HepG2 (cell line): ENCODE measurements at regions not wholly inside any gene's neighbourhood (a gene's known extent, or its start where the extent isn't known, plus 50 kb on each side); places are given as distances from the start of the nearest gene placed in this dataset.
"Not testable (repeated sequence)": the region's sequence is repeated elsewhere in the genome, so short reads cannot be mapped to it uniquely, and the experiment has no call there.

ENCODE experiments used
- ATAC-seq: fragments of 200-7000 bp; cut with Tn5 transposase; 3 replicates; pipeline ENCODE4 v1.9.1; 2020; ENCODE audit warnings: mild to moderate bottlenecking, moderate library complexity
- BruUV-seq: library from RNA; stranded (reverse); fragments of 400-500 nt; replicated peaks from 2 replicates; lab custom pipeline; 2021; lab: Mats Ljungman, UMichigan
- CTCF ChIA-PET: fragments of 300-600 bp; formaldehyde crosslinking; extraction: SDS; loops from one replicate; lab custom pipeline; 2021; ENCODE audit warnings: low total read pairs, inconsistent platforms, low intra/inter-chr PET ratio; lab: Yijun Ruan, JAX
- POLR2A ChIA-PET: fragments of 350-600 bp; sonication (Branson Sonifier 250); formaldehyde crosslinking; loops from one replicate; lab custom pipeline; 2020; ENCODE audit warnings: antibody characterized with exemption, inconsistent platforms; lab: Yijun Ruan, JAX
- DNase-seq: peaks from one replicate; pipeline ENCODE4 v3.0.0-alpha.2; 2015; ENCODE audit warnings: low spot score
- FAIRE-seq: peaks from 3 replicates; lab custom pipeline; 2011; peaks lifted over from hg19 to GRCh38; lab: Jason Lieb, UNC
- H2AFZ ChIP-seq: one replicate; pipeline ENCODE4 v1.6.1; 2011; ENCODE audit warnings: low read length, inconsistent platforms
- H3K27ac ChIP-seq: fragments of 300-600 bp; 3 replicates; pipeline ENCODE4 v1.8.0; 2011; ENCODE audit warnings: mixed run types, mild to moderate bottlenecking, mixed read lengths, low read length, inconsistent platforms; ENCODE audit not compliant: insufficient read depth; ENCODE audit errors: extremely low read length
- H3K27me3 ChIP-seq, 2 experiments: fragments of 200-600 bp in 1 of 2; 2 replicates in 1 of 2; 3 replicates in 1 of 2; pipeline versions ENCODE4 v1.6.0 to v1.8.0; 2011; ENCODE audit warnings: low read length in 2 of 2, mild to moderate bottlenecking in 2 of 2, moderate library complexity in 2 of 2, inconsistent platforms in 1 of 2; ENCODE audit not compliant: insufficient read depth in 2 of 2, control insufficient read depth in 1 of 2
- H3K36me3 ChIP-seq, 2 experiments: fragments of 200-600 bp in 1 of 2; replicated peaks in 1 of 2; 2 replicates in 1 of 2; 3 replicates in 1 of 2; pipeline versions ENCODE4 v1.5.1 to v1.8.0; 2011; ENCODE audit warnings: low read length in 2 of 2, inconsistent platforms in 1 of 2; ENCODE audit not compliant: insufficient read depth in 2 of 2, control insufficient read depth in 1 of 2
- H3K4me1 ChIP-seq: 2 replicates; pipeline ENCODE4 v1.5.1; 2012; ENCODE audit warnings: low read length, inconsistent platforms; ENCODE audit not compliant: insufficient read depth
- H3K4me2 ChIP-seq: 2 replicates; pipeline ENCODE4 v1.6.0; 2011; ENCODE audit warnings: low read depth, low read length, inconsistent platforms
- H3K4me3 ChIP-seq, 3 experiments: fragments of 200-600 bp in 1 of 3; sonication (generic), shearing (Covaris generic) in 1 of 3; replicated peaks in 1 of 3; 2 replicates each; pipeline ENCODE4 v1.5.1; 2011 to 2016; ENCODE audit warnings: low read length in 3 of 3, inconsistent platforms in 2 of 3, low read depth in 2 of 3, mild to moderate bottlenecking in 2 of 3, control low read depth in 1 of 3, mixed read lengths in 1 of 3; ENCODE audit not compliant: insufficient read depth in 1 of 3
- H3K79me2 ChIP-seq: one replicate; pipeline ENCODE4 v1.6.1; 2011; ENCODE audit warnings: low read length, inconsistent platforms; ENCODE audit not compliant: insufficient read depth
- H3K9ac ChIP-seq: 2 replicates; pipeline ENCODE4 v1.6.0; 2011; ENCODE audit warnings: mild to moderate bottlenecking, low read depth, low read length, inconsistent platforms; ENCODE audit not compliant: insufficient read depth
- H3K9me3 ChIP-seq: 2 replicates; pipeline ENCODE4 v1.5.1; 2012; ENCODE audit warnings: mild to moderate bottlenecking, low read length
- H4K20me1 ChIP-seq: 2 replicates; pipeline ENCODE4 v1.6.0; 2011; ENCODE audit warnings: inconsistent platforms, mild to moderate bottlenecking, low read length, moderate library complexity; ENCODE audit not compliant: insufficient read depth
- AGO1 ChIP-seq: fragments of 200-400 bp; formaldehyde crosslinking; IDR thresholded peaks from 2 replicates; pipeline ENCODE4 v1.6.1; 2017; ENCODE audit warnings: mild to moderate bottlenecking, low read depth, low read length, moderate library complexity; ENCODE audit not compliant: poor library complexity, severe bottlenecking
- LCORL ChIP-seq, 2 experiments: fragments of 450-650 bp in 1 of 2; sonication (generic) in 1 of 2; formaldehyde crosslinking in 1 of 2; IDR thresholded peaks; 2 replicates each; pipeline versions ENCODE4 v1.5.0 to v1.6.1; 2017 to 2020; ENCODE audit warnings: antibody characterized with exemption in 1 of 2, missing genetic modification reagents in 1 of 2
- NR3C1 ChIP-seq: sonication (generic); formaldehyde crosslinking; IDR thresholded peaks from 2 replicates; pipeline ENCODE4 v1.4.0; 2020; ENCODE audit warnings: missing genetic modification reagents
- RBAK ChIP-seq: sonication (generic); formaldehyde crosslinking; IDR thresholded peaks from 2 replicates; pipeline ENCODE4 v1.5.1; 2020; ENCODE audit warnings: mild to moderate bottlenecking, missing genetic modification reagents
- SRF ChIP-seq: IDR thresholded peaks from 2 replicates; pipeline ENCODE4 v1.6.1; 2011; ENCODE audit warnings: mild to moderate bottlenecking, low read depth, low read length, moderate library complexity
- ZNF615 ChIP-seq: sonication (generic); formaldehyde crosslinking; IDR thresholded peaks from 2 replicates; pipeline ENCODE4 v1.5.0; 2020; ENCODE audit warnings: mild to moderate bottlenecking, missing genetic modification reagents, borderline replicate concordance
- ZNF782 ChIP-seq: sonication (generic); formaldehyde crosslinking; IDR thresholded peaks from 2 replicates; pipeline ENCODE4 v1.4.0; 2020; ENCODE audit warnings: missing genetic modification reagents, mild to moderate bottlenecking, borderline replicate concordance
- WGBS: methylation state at CpG from one replicate; pipeline ENCODE4 v1.1.6; 2017; ENCODE audit warnings: low lambda C conversion rate; 5-methylcytosine and 5-hydroxymethylcytosine counted together
- in situ Hi-C: cut with HindIII; loops from 2 replicates; pipeline ENCODE4 v1.10.0; 2017; ENCODE audit warnings: low pct_unique_long_range_greater_than_20kb; ENCODE audit not compliant: extremely low pct_ligation_motif_present
- intact Hi-C: fragments of 100-400 bp; cut with micrococcal nuclease; formaldehyde crosslinking; loops from one replicate; pipeline ENCODE4 v1.10.0; 2022; ENCODE audit not compliant: unreplicated experiment

GRCh38 chr2:7868836-7869235, 813.0 kb upstream of the ID2 start:
- H3K27me3 ChIP-seq = no peaks in the 10 kb centered on the region
- no peak overlapping the region for H3K9ac ChIP-seq
- H3K4me3 ChIP-seq = no peak overlapping the region
- FAIRE-seq (no peak), DNase-seq (no peak), ATAC-seq (no peak)
- in situ Hi-C loops = no loop called here
- no peaks in the 10 kb centered on the region for H3K9me3 ChIP-seq
- H3K36me3 ChIP-seq = no peaks in the 10 kb centered on the region
- CTCF ChIA-PET = no interaction called here
- no peaks in the 10 kb centered on the region for H3K79me2 ChIP-seq
- POLR2A ChIA-PET = no interaction called here
- WGBS = 6% methylated on average over 6 of the region's 6 CpGs
- H3K4me1 ChIP-seq = no peaks in the 10 kb centered on the region
- no TSS peak for BruUV-seq
- no peak overlapping the region for H2AFZ ChIP-seq
- H4K20me1 ChIP-seq = no peaks in the 10 kb centered on the region
- no peak overlapping the region for H3K4me2 ChIP-seq
- no peak overlapping the region for H3K27ac ChIP-seq
- intact Hi-C loops = no loop called here
- TF ChIP-seq RBAK (CRISPR knock-in tag) = no peak
- TF ChIP-seq SRF = no peak
- no peak for TF ChIP-seq NR3C1 (CRISPR knock-in tag)
- no peak for TF ChIP-seq ZNF782 (CRISPR knock-in tag)
- no peak for TF ChIP-seq AGO1
- no peak for TF ChIP-seq LCORL (IDR thresholded peaks at IDR 0.05)
- no peak for TF ChIP-seq LCORL (CRISPR knock-in tag; IDR thresholded peaks at IDR 0.05)
- no peak for TF ChIP-seq ZNF615

- DNase-seq, H3K9ac ChIP-seq, H3K27me3 ChIP-seq, H3K4me2 ChIP-seq, ATAC-seq, CTCF ChIA-PET, H3K27ac ChIP-seq, BruUV-seq, H3K79me2 ChIP-seq, FAIRE-seq, H3K4me3 ChIP-seq, H4K20me1 ChIP-seq, H3K36me3 ChIP-seq, intact Hi-C loops, H2AFZ ChIP-seq, POLR2A ChIA-PET, H3K9me3 ChIP-seq, H3K4me1 ChIP-seq, in situ Hi-C loops: not testable (repeated sequence)
- WGBS = 55% methylated on average over 8 of the region's 8 CpGs
These were observed 805.4 kb upstream of the ID2 start for GRCh38 chr2:7876445-7876844.

GRCh38 chr2:7878266-7878665, 803.6 kb upstream of the ID2 start:
- H2AFZ ChIP-seq, H3K4me2 ChIP-seq, DNase-seq, H3K36me3 ChIP-seq, POLR2A ChIA-PET, H3K27ac ChIP-seq, H3K4me3 ChIP-seq, BruUV-seq, FAIRE-seq, in situ Hi-C loops, H3K27me3 ChIP-seq, H3K9me3 ChIP-seq, H4K20me1 ChIP-seq, ATAC-seq, H3K4me1 ChIP-seq, H3K79me2 ChIP-seq, CTCF ChIA-PET, intact Hi-C loops, H3K9ac ChIP-seq: not testable (repeated sequence)
- 63% methylated on average over 12 of the region's 12 CpGs for WGBS
